ENCODE measurements at regions not wholly inside any gene's neighbourhood (a gene's known extent, or its start where the extent isn't known, plus 50 kb on each side); places are given as distances from the start of the nearest gene placed in this dataset.

DNA sequence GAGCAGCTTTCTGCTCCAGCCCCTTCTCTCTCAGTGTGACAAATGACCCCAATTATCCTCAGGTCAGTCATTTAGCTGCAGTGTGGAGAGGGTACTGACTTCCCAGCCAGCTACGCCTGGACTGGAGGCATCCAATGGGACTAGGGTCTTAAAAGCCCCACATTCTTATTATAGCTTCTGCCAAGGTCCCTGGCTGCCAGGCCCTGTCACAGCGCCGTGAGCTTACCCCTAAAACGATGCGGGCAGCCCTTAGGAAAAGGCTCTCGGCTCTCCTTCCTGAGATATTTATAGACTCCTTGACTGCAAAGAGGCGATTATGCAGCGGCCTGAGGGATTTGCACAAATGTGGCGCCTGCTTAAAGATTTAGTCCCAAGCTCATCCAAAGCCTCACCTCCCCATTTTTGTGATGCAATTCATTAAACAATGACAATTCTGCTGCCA lies 69.2 kb upstream of the EDAR start:
- Histone ChIP-seq H3K4me1 (ENCODE audit: control insufficient read depth, insufficient read depth, low read length) (peaks cover 8% of the 10 kb centered on the region), H3K27ac (ENCODE audit: extremely low read depth, low read depth, low read length) (peak overlapping the region; percentile 50; the same call in 1 of the 2 replicates), H3K9me3 (ENCODE audit: control insufficient read depth, insufficient read depth, low read depth, low read length) (no peaks in the 10 kb centered on the region), H3K4me3 (ENCODE audit: low read depth, low read length) (no peak overlapping the region), H3K36me3 (ENCODE audit: control insufficient read depth in 2 of 2, insufficient read depth in 1 of 2, low read length in 2 of 2) (no peaks in the 10 kb centered on the region)
- ChIA-PET POLR2A (no interaction called here), CTCF (interaction anchor here (0.6 kb wide), 1 partner anchor 14 kb away, joined by 3 read pairs; no protein-coding TSS in a partner anchor)
- TF ChIP-seq ZNF830 (tag by site-specific recombination; IDR thresholded peaks at IDR 0.05; ENCODE audit: low read depth) = no peak
- TF ChIP-seq ZBTB48 (tag by site-specific recombination; IDR thresholded peaks at IDR 0.05) = 0 out of 2 replicates have a peak, but pooled peaks have one; percentile 50
- no peak for TF ChIP-seq ZNF561 (tag by site-specific recombination; IDR thresholded peaks at IDR 0.05; ENCODE audit: borderline replicate concordance)
- 0 out of 2 replicates have a peak, but pooled peaks have one; percentile 34 for TF ChIP-seq ZNF335 (tag by site-specific recombination; conservative IDR thresholded peaks at IDR 0.05)
- no peak for TF ChIP-seq ZNF530 (tag by site-specific recombination; IDR thresholded peaks at IDR 0.05; ENCODE audit: low read depth)

GRCh38 chr2:109057686-109058085 lies 68.7 kb upstream of the EDAR start:
- TF ChIP-seq ZNF133 (tag by site-specific recombination; IDR thresholded peaks at IDR 0.05) (no peak), ZNF701 (tag by site-specific recombination; IDR thresholded peaks at IDR 0.05) (no peak), OSR2 (tag by site-specific recombination; IDR thresholded peaks at IDR 0.05) (peak; percentile 89), SP7 (tag by site-specific recombination; IDR thresholded peaks at IDR 0.05) (0 out of 2 replicates have a peak, but pooled peaks have one; percentile 20), ZNF423 (tag by site-specific recombination; IDR thresholded peaks at IDR 0.05) (0 out of 2 replicates have a peak, but pooled peaks have one; percentile 38), ZBTB17 (tag by site-specific recombination; IDR thresholded peaks at IDR 0.05) (peak; percentile 36; the same call in 1 of the 2 replicates), ZNF174 (tag by site-specific recombination; IDR thresholded peaks at IDR 0.05) (no peak), WT1 (tag by site-specific recombination; IDR thresholded peaks at IDR 0.05) (0 out of 2 replicates have a peak, but pooled peaks have one; percentile 13), ZIC2 (tag by site-specific recombination; IDR thresholded peaks at IDR 0.05) (peak; percentile 85), FEZF1 (tag by site-specific recombination; IDR thresholded peaks at IDR 0.05) (peak; percentile 17; the same call in 1 of the 2 replicates), PATZ1 (tag by site-specific recombination; IDR thresholded peaks at IDR 0.05) (peak; percentile 32; the same call in 1 of the 2 replicates), ZNF211 (tag by site-specific recombination; IDR thresholded peaks at IDR 0.05; ENCODE audit: low read depth) (no peak), GLIS1 (tag by site-specific recombination; IDR thresholded peaks at IDR 0.05) (peak; percentile 55), ZNF600 (tag by site-specific recombination; IDR thresholded peaks at IDR 0.05) (0 out of 2 replicates have a peak, but pooled peaks have one; percentile 11), ZNF280C (tag by site-specific recombination; IDR thresholded peaks at IDR 0.05) (no peak)
- no peak overlapping the region for H3K4me3 ChIP-seq (ENCODE audit: low read depth, low read length)
- ChIA-PET POLR2A (no interaction called here), CTCF (no interaction called here)
- no peaks in the 10 kb centered on the region for H3K9me3 ChIP-seq (ENCODE audit: control insufficient read depth, insufficient read depth, low read depth, low read length)
- H3K4me1 ChIP-seq (ENCODE audit: control insufficient read depth, insufficient read depth, low read length) = peaks cover 8% of the 10 kb centered on the region
- peak overlapping the region; percentile 50; the same call in 1 of the 2 replicates for H3K27ac ChIP-seq (ENCODE audit: extremely low read depth, low read depth, low read length)
- H3K36me3 ChIP-seq (ENCODE audit: control insufficient read depth in 2 of 2, insufficient read depth in 1 of 2, low read length in 2 of 2) = no peaks in the 10 kb centered on the region
